Activated T-cell treated with anti-CD3 and anti-CD28 coated beads, Interleukin-2, amount 50 U/mL, for 24 hours (primary cell): ENCODE measurements at regions not wholly inside any gene's neighbourhood (a gene's known extent, or its start where the extent isn't known, plus 50 kb on each side); places are given as distances from the start of the nearest gene placed in this dataset.

Experiments
- DNase-seq: peaks from one replicate; pipeline ENCODE4 v3.0.0-alpha.2; 2020
- H3K27ac Mint-ChIP-seq: 2 replicates; pipeline ENCODE4 v1.8.0; 2020; ENCODE audit warnings: mild to moderate bottlenecking, mixed read lengths
- H3K27me3 Mint-ChIP-seq: 2 replicates; pipeline ENCODE4 v1.8.0; 2020; ENCODE audit warnings: mixed read lengths
- H3K36me3 Mint-ChIP-seq: 2 replicates; pipeline ENCODE4 v1.8.0; 2020; ENCODE audit warnings: low read depth, mixed read lengths
- H3K4me1 Mint-ChIP-seq: 2 replicates; pipeline ENCODE4 v1.8.0; 2020; ENCODE audit warnings: low read depth, mixed read lengths
- H3K4me3 Mint-ChIP-seq: 2 replicates; pipeline ENCODE4 v1.8.0; 2020; ENCODE audit warnings: mild to moderate bottlenecking, moderate library complexity, mixed read lengths
- H3K9me3 Mint-ChIP-seq: 2 replicates; pipeline ENCODE4 v1.8.0; 2020; ENCODE audit warnings: mixed read lengths

DNA sequence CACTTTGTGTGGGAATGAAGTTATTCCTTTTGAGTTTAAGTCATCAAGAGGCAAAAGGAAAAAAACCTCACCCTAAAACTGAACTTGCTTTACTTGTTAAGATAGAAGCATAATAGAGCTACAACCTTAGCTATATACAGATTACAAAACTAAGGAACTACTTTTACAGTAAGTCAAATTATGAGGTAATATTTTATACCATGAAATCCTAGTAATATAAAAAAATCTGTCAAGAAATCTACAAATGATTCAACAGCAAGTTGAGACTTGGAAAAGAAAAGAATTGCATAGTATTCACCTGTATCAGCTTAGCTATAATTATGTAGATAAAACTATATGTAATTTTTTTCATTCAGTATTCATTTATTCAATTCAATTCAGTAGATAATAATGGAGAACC is 335.3 kb downstream of the KLF5 start:
- Mint-ChIP-seq H3K9me3 (no peaks in the 10 kb centered on the region), H3K4me3 (no peak overlapping the region), H3K36me3 (no peaks in the 10 kb centered on the region), H3K4me1 (no peaks in the 10 kb centered on the region), H3K27ac (no peak overlapping the region), H3K27me3 (no peaks in the 10 kb centered on the region)
- DNase-seq: no peak

- no peak for DNase-seq
- Mint-ChIP-seq H3K4me1 (no peaks in the 10 kb centered on the region), H3K27ac (no peak overlapping the region), H3K36me3 (no peaks in the 10 kb centered on the region), H3K4me3 (no peak overlapping the region), H3K27me3 (peaks cover 3% of the 10 kb centered on the region), H3K9me3 (no peaks in the 10 kb centered on the region)
Measured at GRCh38 chr13:73390100-73390499, 331.3 kb downstream of the KLF5 start.

DNA sequence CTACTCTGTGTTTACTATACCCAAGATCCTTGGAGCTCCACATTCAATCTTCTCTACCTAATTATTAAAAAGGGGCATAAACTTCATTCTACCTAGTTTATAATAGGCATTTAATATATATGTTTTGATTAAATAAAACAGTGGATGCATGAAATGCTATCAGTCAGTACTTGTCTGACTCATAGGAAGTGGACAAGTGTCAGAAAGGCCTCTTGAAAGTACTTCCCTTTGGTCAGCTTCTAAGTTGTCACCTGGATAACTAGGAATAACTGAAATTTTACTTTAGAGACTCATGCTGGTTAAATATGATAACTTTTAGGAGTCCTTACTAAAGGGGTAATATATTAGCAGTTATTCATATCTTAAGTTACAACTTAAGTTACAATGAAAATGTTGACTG is 329.8 kb downstream of the KLF5 start:
- H3K9me3 Mint-ChIP-seq: no peaks in the 10 kb centered on the region

DNA sequence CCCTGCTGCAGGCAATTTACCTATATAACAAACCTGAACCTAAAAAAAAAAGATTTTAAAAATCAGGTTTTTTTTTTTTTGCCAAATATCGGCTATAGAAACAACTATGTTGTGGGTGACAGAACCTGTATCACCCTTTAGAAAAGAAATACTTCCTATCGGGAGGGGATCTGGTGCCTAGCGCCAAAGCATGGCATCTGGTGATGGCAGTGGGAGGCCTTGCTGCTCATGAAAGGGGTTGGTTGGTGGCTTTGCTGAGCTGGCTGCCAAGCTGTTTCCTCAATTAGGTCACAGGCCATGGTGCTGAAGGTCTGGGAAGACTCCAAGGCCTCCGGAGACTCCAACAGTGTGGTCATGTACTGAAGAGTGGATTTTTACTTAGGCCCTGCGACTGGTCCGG is 328.5 kb downstream of the KLF5 start:
- DNase-seq: no peak
- Mint-ChIP-seq H3K27ac (no peak overlapping the region), H3K4me3 (no peak overlapping the region), H3K9me3 (no peaks in the 10 kb centered on the region), H3K36me3 (no peaks in the 10 kb centered on the region), H3K4me1 (no peaks in the 10 kb centered on the region), H3K27me3 (peaks cover 8% of the 10 kb centered on the region)

More for the DNA sequence above, 329.8 kb downstream of the KLF5 start:
- H3K27me3 Mint-ChIP-seq: peaks cover 5% of the 10 kb centered on the region
- H3K36me3 Mint-ChIP-seq: no peaks in the 10 kb centered on the region
- no peak for DNase-seq
- H3K27ac Mint-ChIP-seq: no peak overlapping the region
- H3K4me3 Mint-ChIP-seq: no peak overlapping the region
- H3K4me1 Mint-ChIP-seq: no peaks in the 10 kb centered on the region

- no peaks in the 10 kb centered on the region for H3K4me1 Mint-ChIP-seq
- DNase-seq: no peak
- H3K27me3 Mint-ChIP-seq: peaks cover 8% of the 10 kb centered on the region
- H3K4me3 Mint-ChIP-seq: no peak overlapping the region
- H3K36me3 Mint-ChIP-seq: no peaks in the 10 kb centered on the region
- no peak overlapping the region for H3K27ac Mint-ChIP-seq
- H3K9me3 Mint-ChIP-seq: no peaks in the 10 kb centered on the region
Measured at GRCh38 chr13:73385848-73386247, 327.0 kb downstream of the KLF5 start.

GRCh38 chr13:73372666-73373627 is 314.1 kb downstream of the KLF5 start:
- Mint-ChIP-seq H3K27ac (no peak overlapping the region), H3K36me3 (no peaks in the 10 kb centered on the region)

DNA sequence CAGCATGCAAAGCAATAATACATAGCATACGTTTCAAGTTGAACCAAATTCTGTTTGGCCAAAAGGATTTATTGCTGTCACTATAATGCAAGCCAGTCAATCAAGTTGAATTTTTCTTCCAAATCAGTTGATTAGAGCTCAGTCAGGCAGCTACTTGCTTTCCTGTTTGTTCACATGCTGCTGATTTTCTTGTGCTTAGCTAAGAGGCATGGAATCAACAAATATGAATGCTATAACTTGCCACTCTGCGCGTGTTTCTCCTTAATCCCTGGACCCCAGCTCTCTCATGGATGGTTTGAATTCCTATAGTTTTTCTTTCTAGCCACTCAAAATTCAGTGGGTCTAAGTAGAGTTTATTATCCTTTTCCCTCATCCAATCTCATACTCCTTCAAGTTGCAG is 311.3 kb downstream of the KLF5 start:
- Mint-ChIP-seq H3K4me1 (no peaks in the 10 kb centered on the region), H3K4me3 (no peak overlapping the region), H3K9me3 (no peaks in the 10 kb centered on the region), H3K27ac (no peak overlapping the region), H3K36me3 (no peaks in the 10 kb centered on the region), H3K27me3 (peaks cover 2% of the 10 kb centered on the region)
- DNase-seq: no peak

More at GRCh38 chr13:73372666-73373627, 314.1 kb downstream of the KLF5 start:
- H3K9me3 Mint-ChIP-seq: no peaks in the 10 kb centered on the region
- H3K4me1 Mint-ChIP-seq: no peaks in the 10 kb centered on the region
- DNase-seq: no peak
- H3K27me3 Mint-ChIP-seq: peaks cover 6% of the 10 kb centered on the region
- no peak overlapping the region for H3K4me3 Mint-ChIP-seq

DNA sequence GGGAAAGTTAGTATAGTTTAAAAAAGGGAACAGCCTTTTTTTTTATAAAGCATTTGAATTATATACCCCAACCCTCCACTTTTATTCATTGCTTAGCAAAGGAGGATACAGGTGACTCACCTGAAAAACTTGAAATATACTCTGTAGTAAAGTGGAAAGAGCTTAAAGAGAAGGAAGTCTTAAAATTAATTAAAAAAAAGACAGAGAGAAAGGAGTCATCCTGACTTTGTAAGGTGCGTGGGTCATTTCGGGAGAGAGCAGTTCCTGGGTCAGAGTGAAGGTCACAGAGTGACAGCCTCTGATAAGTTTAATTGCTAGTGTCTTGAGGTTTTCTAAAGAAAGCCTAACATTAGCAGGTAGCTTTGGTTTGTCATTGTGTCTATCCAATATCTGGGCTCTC is 310.3 kb downstream of the KLF5 start:
- Mint-ChIP-seq H3K4me3 (no peak overlapping the region), H3K4me1 (no peaks in the 10 kb centered on the region), H3K27me3 (peaks cover 2% of the 10 kb centered on the region), H3K9me3 (no peaks in the 10 kb centered on the region), H3K36me3 (no peaks in the 10 kb centered on the region), H3K27ac (no peak overlapping the region)
- DNase-seq: no peak

DNA sequence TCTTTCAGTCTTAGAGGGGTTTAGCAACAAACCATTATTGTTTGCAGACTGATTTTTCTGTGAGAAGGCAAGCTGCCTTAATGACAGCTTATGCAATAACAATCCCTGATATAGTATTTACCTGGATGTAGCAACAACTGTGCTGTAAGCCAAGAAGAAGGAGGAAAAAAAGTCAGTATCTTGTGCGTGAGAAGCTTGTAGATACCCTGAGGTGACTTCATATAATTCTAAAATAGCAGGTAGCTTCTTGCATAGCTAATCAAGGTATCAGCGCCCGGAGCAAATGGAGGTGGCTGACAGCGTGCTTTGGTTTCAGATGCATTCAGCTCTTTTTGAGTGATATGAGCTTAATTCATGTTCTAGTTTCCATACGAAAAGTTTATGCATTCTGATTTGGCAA is 309.8 kb downstream of the KLF5 start:
- DNase-seq: no peak
- Mint-ChIP-seq H3K9me3 (no peaks in the 10 kb centered on the region), H3K4me3 (no peak overlapping the region), H3K27ac (no peak overlapping the region), H3K36me3 (no peaks in the 10 kb centered on the region), H3K4me1 (no peaks in the 10 kb centered on the region), H3K27me3 (peaks cover 2% of the 10 kb centered on the region)

DNA sequence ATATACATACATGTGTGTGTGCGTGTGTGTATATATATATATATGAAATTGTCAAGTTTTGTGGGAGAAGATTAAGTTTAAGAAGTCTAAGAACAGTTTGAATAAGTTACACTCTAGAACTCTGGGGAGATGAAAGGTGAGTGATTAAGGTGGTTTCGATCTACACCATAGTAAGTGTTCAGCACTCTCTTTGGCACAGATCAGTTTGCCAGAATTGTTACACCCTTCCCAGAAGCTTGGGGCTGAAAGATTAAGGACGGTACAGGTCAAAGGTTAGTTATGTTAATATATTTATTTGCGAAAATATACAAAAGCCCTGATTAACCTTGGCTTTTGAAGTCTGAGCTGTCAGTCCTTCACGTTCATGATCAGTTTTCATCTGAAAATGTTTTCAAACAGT is 309.1 kb downstream of the KLF5 start:
- no peaks in the 10 kb centered on the region for H3K4me1 Mint-ChIP-seq
- H3K4me3 Mint-ChIP-seq: no peak overlapping the region
- peaks cover 2% of the 10 kb centered on the region for H3K27me3 Mint-ChIP-seq
- H3K9me3 Mint-ChIP-seq: no peaks in the 10 kb centered on the region
- no peak overlapping the region for H3K27ac Mint-ChIP-seq
- DNase-seq: no peak
- H3K36me3 Mint-ChIP-seq: no peaks in the 10 kb centered on the region

DNA sequence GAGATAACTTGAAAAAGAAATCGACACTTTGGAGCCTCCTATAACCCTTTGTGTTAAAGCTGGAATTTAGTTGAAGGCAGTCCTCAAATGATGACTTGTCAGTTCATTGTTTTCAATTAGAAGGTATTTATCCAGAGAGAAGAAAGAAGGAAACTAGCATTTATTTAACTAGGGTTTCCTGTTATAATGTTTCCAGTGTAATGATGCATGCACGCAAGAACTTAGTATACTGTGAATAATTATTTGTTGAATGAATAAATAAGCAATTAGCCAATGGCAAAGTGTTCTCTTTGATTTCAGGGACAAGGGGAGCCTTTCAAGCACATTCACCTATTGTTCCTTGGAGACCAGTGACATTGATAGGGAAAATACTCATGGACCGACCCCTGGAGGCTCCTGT is 307.4 kb downstream of the KLF5 start:
- H3K27ac Mint-ChIP-seq: no peak overlapping the region
- H3K4me3 Mint-ChIP-seq: no peak overlapping the region
- DNase-seq: no peak
- H3K4me1 Mint-ChIP-seq: no peaks in the 10 kb centered on the region
- peaks cover 3% of the 10 kb centered on the region for H3K27me3 Mint-ChIP-seq
- H3K36me3 Mint-ChIP-seq: no peaks in the 10 kb centered on the region
- H3K9me3 Mint-ChIP-seq: no peaks in the 10 kb centered on the region

- H3K4me3 Mint-ChIP-seq: no peak overlapping the region
- H3K36me3 Mint-ChIP-seq: no peaks in the 10 kb centered on the region
- no peak overlapping the region for H3K27ac Mint-ChIP-seq
- no peaks in the 10 kb centered on the region for H3K9me3 Mint-ChIP-seq
- peaks cover 3% of the 10 kb centered on the region for H3K27me3 Mint-ChIP-seq
- DNase-seq: no peak
- no peaks in the 10 kb centered on the region for H3K4me1 Mint-ChIP-seq
Measured at GRCh38 chr13:73365681-73366080, 306.9 kb downstream of the KLF5 start.

GRCh38 chr13:73365252-73365651 is 306.4 kb downstream of the KLF5 start:
- no peak for DNase-seq
- Mint-ChIP-seq H3K27ac (no peak overlapping the region), H3K36me3 (no peaks in the 10 kb centered on the region), H3K9me3 (no peaks in the 10 kb centered on the region), H3K4me3 (no peak overlapping the region), H3K27me3 (peaks cover 3% of the 10 kb centered on the region), H3K4me1 (no peaks in the 10 kb centered on the region)

GRCh38 chr13:73364736-73365135 is 305.9 kb downstream of the KLF5 start:
- no peak overlapping the region for H3K4me3 Mint-ChIP-seq

DNA sequence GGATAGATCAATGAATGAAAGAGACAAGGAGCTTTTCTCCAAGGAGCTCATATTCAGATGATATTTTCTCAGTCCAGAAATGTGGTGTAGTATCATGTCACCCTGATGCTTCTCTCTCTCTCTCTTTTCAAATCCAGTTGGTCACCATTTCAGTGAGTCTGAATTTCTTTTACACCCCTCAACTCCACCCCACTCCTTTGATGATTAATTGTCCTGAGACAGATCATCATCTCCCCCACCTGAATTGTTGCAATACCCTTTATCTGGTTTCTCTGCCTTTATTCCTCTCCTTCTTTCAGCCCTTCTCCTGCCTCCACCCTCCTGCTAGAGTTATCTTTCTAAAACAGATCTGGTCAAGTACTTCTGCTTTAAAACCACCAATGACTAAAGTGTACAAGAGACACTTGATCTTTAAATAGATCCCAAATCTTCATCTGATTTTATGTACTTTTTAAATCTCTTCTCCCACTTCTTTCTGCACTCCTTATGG is 299.8 kb downstream of the KLF5 start:
- no peak for DNase-seq
- no peak overlapping the region for H3K4me3 Mint-ChIP-seq
- H3K9me3 Mint-ChIP-seq: no peaks in the 10 kb centered on the region
- no peaks in the 10 kb centered on the region for H3K36me3 Mint-ChIP-seq
- H3K27me3 Mint-ChIP-seq: peaks cover 15% of the 10 kb centered on the region
- H3K27ac Mint-ChIP-seq: no peak overlapping the region
- no peaks in the 10 kb centered on the region for H3K4me1 Mint-ChIP-seq

More at GRCh38 chr13:73364736-73365135, 305.9 kb downstream of the KLF5 start:
- Mint-ChIP-seq H3K27me3 (peaks cover 3% of the 10 kb centered on the region), H3K27ac (no peak overlapping the region), H3K4me1 (no peaks in the 10 kb centered on the region), H3K36me3 (no peaks in the 10 kb centered on the region), H3K9me3 (no peaks in the 10 kb centered on the region)
- no peak for DNase-seq
